ENCODE measurements at regions not wholly inside any gene's neighbourhood (a gene's known extent, or its start where the extent isn't known, plus 50 kb on each side); places are given as distances from the start of the nearest gene placed in this dataset.

GRCh38 chr5:68465934-68466551, 250.5 kb downstream of the PIK3R1 start:
- ChIA-PET CTCF (no interaction called here), POLR2A (no interaction called here)
- DNase-seq (no peak), ATAC-seq (ENCODE audit: poor library complexity) (no peak)
- no peaks in the 10 kb centered on the region for H3K36me3 Mint-ChIP-seq (ENCODE audit: low read depth)
- Histone ChIP-seq H3K36me3 (ENCODE audit: insufficient read depth, low read length) (no peaks in the 10 kb centered on the region), H3K4me1 (ENCODE audit: insufficient read depth, low read length) (peaks cover 21% of the 10 kb centered on the region), H3K27me3 (ENCODE audit: control insufficient read depth in 1 of 2, insufficient read depth in 2 of 2, low read length in 2 of 2) (no peaks in the 10 kb centered on the region), H3K9me3 (ENCODE audit: control insufficient read depth in 1 of 2, insufficient read depth in 1 of 2, low read length in 2 of 2) (no peaks in the 10 kb centered on the region), H3K4me3 (ENCODE audit: low read length) (no peak overlapping the region), H3K27ac (ENCODE audit: low read depth in 1 of 2, low read length in 2 of 2) (no peak overlapping the region)
- intact Hi-C loops (cut with DNase I, micrococcal nuclease): loop anchor here in 1 of 2 experiments (2.0 kb wide), 1 partner anchor 1221 kb away; no protein-coding TSS in a partner anchor
- TF ChIP-seq CTCF (IDR thresholded peaks at IDR 0.05): no peak
- no peak overlapping the region for H3K4me3 Mint-ChIP-seq
- no peaks in the 10 kb centered on the region for H3K9me3 Mint-ChIP-seq
- H3K27me3 Mint-ChIP-seq: peaks cover 6% of the 10 kb centered on the region
- H3K4me1 Mint-ChIP-seq (ENCODE audit: low read depth): no peaks in the 10 kb centered on the region
- H3K27ac Mint-ChIP-seq: no peak overlapping the region

- no peaks in the 10 kb centered on the region for H3K9me3 ChIP-seq (ENCODE audit: control insufficient read depth in 1 of 2, insufficient read depth in 1 of 2, low read length in 2 of 2)
- CTCF ChIA-PET: no interaction called here
- DNase-seq: no peak
These were observed 251.7 kb downstream of the PIK3R1 start for GRCh38 chr5:68467208-68467607.

GRCh38 chr5:68467794-68468193, 252.2 kb downstream of the PIK3R1 start:
- Mint-ChIP-seq H3K4me1 (ENCODE audit: low read depth) (no peaks in the 10 kb centered on the region), H3K36me3 (ENCODE audit: low read depth) (no peaks in the 10 kb centered on the region), H3K9me3 (no peaks in the 10 kb centered on the region), H3K4me3 (no peak overlapping the region), H3K27ac (no peak overlapping the region), H3K27me3 (peaks cover 6% of the 10 kb centered on the region)
- peaks cover 21% of the 10 kb centered on the region for H3K4me1 ChIP-seq (ENCODE audit: insufficient read depth, low read length)
- H3K9me3 ChIP-seq (ENCODE audit: control insufficient read depth in 1 of 2, insufficient read depth in 1 of 2, low read length in 2 of 2): no peaks in the 10 kb centered on the region
- intact Hi-C loops (cut with DNase I, micrococcal nuclease): no loop called here
- no peaks in the 10 kb centered on the region for H3K27me3 ChIP-seq (ENCODE audit: control insufficient read depth in 1 of 2, insufficient read depth in 2 of 2, low read length in 2 of 2)
- no peak overlapping the region for H3K4me3 ChIP-seq (ENCODE audit: low read length)
- CTCF ChIA-PET: no interaction called here
- no peaks in the 10 kb centered on the region for H3K36me3 ChIP-seq (ENCODE audit: insufficient read depth, low read length)
- H3K27ac ChIP-seq (ENCODE audit: low read depth in 1 of 2, low read length in 2 of 2): no peak overlapping the region
- DNase-seq: no peak
- no peak for TF ChIP-seq CTCF (IDR thresholded peaks at IDR 0.05)
- POLR2A ChIA-PET: no interaction called here
- ATAC-seq (ENCODE audit: poor library complexity): no peak

More at GRCh38 chr5:68467208-68467607, 251.7 kb downstream of the PIK3R1 start:
- Mint-ChIP-seq H3K4me1 (ENCODE audit: low read depth) (no peaks in the 10 kb centered on the region), H3K9me3 (no peaks in the 10 kb centered on the region), H3K4me3 (no peak overlapping the region), H3K27me3 (peaks cover 6% of the 10 kb centered on the region), H3K27ac (no peak overlapping the region), H3K36me3 (ENCODE audit: low read depth) (no peaks in the 10 kb centered on the region)
- ATAC-seq (ENCODE audit: poor library complexity): no peak
- no peak for TF ChIP-seq CTCF (IDR thresholded peaks at IDR 0.05)
- Histone ChIP-seq H3K4me1 (ENCODE audit: insufficient read depth, low read length) (peaks cover 21% of the 10 kb centered on the region), H3K4me3 (ENCODE audit: low read length) (no peak overlapping the region), H3K27me3 (ENCODE audit: control insufficient read depth in 1 of 2, insufficient read depth in 2 of 2, low read length in 2 of 2) (no peaks in the 10 kb centered on the region), H3K27ac (ENCODE audit: low read depth in 1 of 2, low read length in 2 of 2) (no peak overlapping the region), H3K36me3 (ENCODE audit: insufficient read depth, low read length) (no peaks in the 10 kb centered on the region)
- POLR2A ChIA-PET: no interaction called here
- intact Hi-C loops (cut with DNase I, micrococcal nuclease): no loop called here

Measured in CD4-positive, alpha-beta T cell (primary cell).